HCT116 (cell line): ENCODE measurements at regions not wholly inside any gene's neighbourhood (a gene's known extent, or its start where the extent isn't known, plus 50 kb on each side); places are given as distances from the start of the nearest gene placed in this dataset.

Experiments used
- CEBPB ChIP-seq: IDR thresholded peaks from 2 replicates; pipeline ENCODE4 v1.6.1; 2012; ENCODE audit warnings: low read depth
- CTCF ChIP-seq, 3 experiments: fragments of 200-600 bp in 1 of 3; sonication (generic) in 1 of 3; IDR thresholded peaks in 2 of 3; conservative IDR thresholded peaks in 1 of 3; 2 replicates each; pipeline ENCODE4 v1.5.1; 2012 to 2017; ENCODE audit warnings: low read depth in 2 of 3, low read length in 2 of 3, antibody characterized with exemption in 1 of 3, borderline replicate concordance in 1 of 3, control low read depth in 1 of 3, mild to moderate bottlenecking in 1 of 3, mixed read lengths in 1 of 3, mixed run types in 1 of 3, moderate library complexity in 1 of 3; ENCODE audit not compliant: insufficient read depth in 1 of 3
- MAX ChIP-seq: IDR thresholded peaks from 2 replicates; pipeline ENCODE4 v1.6.1; 2012
- POLR2A ChIP-seq: IDR thresholded peaks from 2 replicates; pipeline ENCODE4 v1.7.0; 2011; ENCODE audit warnings: borderline replicate concordance; ENCODE audit not compliant: insufficient read depth, insufficient read length; ENCODE audit errors: extremely low read depth
- POLR2AphosphoS5 ChIP-seq: IDR thresholded peaks from 2 replicates; pipeline ENCODE4 v1.6.1; 2011; ENCODE audit warnings: mild to moderate bottlenecking, low read depth, low read length, moderate library complexity
- SIN3A ChIP-seq: IDR thresholded peaks from 2 replicates; pipeline ENCODE4 v1.6.1; 2012; ENCODE audit warnings: low read depth
- SP1 ChIP-seq: IDR thresholded peaks from 2 replicates; pipeline ENCODE4 v1.6.1; 2012; ENCODE audit warnings: low read depth
- TCF7L2 ChIP-seq: IDR thresholded peaks from 2 replicates; pipeline ENCODE4 v1.7.0; 2011; ENCODE audit warnings: borderline replicate concordance, inconsistent platforms; ENCODE audit not compliant: insufficient read depth, insufficient read length; ENCODE audit errors: extremely low read depth

GRCh38 chr6:88403486-88403885 lies 237.3 kb upstream of the CNR1 start:
- TF ChIP-seq SIN3A (no peak), CTCF (IDR thresholded peaks at IDR 0.05 in 2 of 3, conservative IDR thresholded peaks at IDR 0.05 in 1 of 3; ENCODE audit: borderline replicate concordance in 1 of 3, insufficient read depth in 1 of 3, low read depth in 2 of 3, low read length in 2 of 3) (no peak), POLR2AphosphoS5 (no peak), CEBPB (no peak), MAX (no peak), TCF7L2 (no peak), POLR2A (no peak), SP1 (no peak)
